ENCODE measurements at regions not wholly inside any gene's neighbourhood (a gene's known extent, or its start where the extent isn't known, plus 50 kb on each side); places are given as distances from the start of the nearest gene placed in this dataset.

GRCh38 chr6:145275787-145276186 is 459.5 kb downstream of the EPM2A start (continued):
- TF ChIP-seq, protein P1, sequence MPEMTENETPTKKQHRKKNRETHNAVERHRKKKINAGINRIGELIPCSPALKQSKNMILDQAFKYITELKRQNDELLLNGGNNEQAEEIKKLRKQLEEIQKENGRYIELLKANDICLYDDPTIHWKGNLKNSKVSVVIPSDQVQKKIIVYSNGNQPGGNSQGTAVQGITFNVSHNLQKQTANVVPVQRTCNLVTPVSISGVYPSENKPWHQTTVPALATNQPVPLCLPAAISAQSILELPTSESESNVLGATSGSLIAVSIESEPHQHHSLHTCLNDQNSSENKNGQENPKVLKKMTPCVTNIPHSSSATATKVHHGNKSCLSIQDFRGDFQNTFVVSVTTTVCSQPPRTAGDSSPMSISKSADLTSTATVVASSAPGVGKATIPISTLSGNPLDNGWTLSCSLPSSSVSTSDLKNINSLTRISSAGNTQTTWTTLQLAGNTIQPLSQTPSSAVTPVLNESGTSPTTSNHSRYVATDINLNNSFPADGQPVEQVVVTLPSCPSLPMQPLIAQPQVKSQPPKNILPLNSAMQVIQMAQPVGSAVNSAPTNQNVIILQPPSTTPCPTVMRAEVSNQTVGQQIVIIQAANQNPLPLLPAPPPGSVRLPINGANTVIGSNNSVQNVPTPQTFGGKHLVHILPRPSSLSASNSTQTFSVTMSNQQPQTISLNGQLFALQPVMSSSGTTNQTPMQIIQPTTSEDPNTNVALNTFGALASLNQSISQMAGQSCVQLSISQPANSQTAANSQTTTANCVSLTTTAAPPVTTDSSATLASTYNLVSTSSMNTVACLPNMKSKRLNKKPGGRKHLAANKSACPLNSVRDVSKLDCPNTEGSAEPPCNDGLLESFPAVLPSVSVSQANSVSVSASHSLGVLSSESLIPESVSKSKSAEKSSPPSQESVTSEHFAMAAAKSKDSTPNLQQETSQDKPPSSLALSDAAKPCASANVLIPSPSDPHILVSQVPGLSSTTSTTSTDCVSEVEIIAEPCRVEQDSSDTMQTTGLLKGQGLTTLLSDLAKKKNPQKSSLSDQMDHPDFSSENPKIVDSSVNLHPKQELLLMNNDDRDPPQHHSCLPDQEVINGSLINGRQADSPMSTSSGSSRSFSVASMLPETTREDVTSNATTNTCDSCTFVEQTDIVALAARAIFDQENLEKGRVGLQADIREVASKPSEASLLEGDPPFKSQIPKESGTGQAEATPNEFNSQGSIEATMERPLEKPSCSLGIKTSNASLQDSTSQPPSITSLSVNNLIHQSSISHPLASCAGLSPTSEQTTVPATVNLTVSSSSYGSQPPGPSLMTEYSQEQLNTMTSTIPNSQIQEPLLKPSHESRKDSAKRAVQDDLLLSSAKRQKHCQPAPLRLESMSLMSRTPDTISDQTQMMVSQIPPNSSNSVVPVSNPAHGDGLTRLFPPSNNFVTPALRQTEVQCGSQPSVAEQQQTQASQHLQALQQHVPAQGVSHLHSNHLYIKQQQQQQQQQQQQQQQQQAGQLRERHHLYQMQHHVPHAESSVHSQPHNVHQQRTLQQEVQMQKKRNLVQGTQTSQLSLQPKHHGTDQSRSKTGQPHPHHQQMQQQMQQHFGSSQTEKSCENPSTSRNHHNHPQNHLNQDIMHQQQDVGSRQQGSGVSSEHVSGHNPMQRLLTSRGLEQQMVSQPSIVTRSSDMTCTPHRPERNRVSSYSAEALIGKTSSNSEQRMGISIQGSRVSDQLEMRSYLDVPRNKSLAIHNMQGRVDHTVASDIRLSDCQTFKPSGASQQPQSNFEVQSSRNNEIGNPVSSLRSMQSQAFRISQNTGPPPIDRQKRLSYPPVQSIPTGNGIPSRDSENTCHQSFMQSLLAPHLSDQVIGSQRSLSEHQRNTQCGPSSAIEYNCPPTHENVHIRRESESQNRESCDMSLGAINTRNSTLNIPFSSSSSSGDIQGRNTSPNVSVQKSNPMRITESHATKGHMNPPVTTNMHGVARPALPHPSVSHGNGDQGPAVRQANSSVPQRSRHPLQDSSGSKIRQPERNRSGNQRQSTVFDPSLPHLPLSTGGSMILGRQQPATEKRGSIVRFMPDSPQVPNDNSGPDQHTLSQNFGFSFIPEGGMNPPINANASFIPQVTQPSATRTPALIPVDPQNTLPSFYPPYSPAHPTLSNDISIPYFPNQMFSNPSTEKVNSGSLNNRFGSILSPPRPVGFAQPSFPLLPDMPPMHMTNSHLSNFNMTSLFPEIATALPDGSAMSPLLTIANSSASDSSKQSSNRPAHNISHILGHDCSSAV (CRISPR knock-in tag; IDR thresholded peaks at IDR 0.05; ENCODE audit: borderline replicate concordance), result no peak
- 0 out of 2 replicates have a peak, but pooled peaks have one; percentile 15 for TF ChIP-seq BCL6 (CRISPR knock-in tag; IDR thresholded peaks at IDR 0.05)
- peak; percentile 54; the same call in 1 of the 2 replicates for TF ChIP-seq HMG20A (CRISPR knock-in tag; IDR thresholded peaks at IDR 0.05; ENCODE audit: borderline replicate concordance)
- TF ChIP-seq ZNF670 (CRISPR knock-in tag; IDR thresholded peaks at IDR 0.05; ENCODE audit: borderline replicate concordance), result no peak
- TF ChIP-seq ZNF232 (CRISPR knock-in tag; IDR thresholded peaks at IDR 0.05; ENCODE audit: borderline replicate concordance), result no peak
- no peak for TF ChIP-seq DPF2 (CRISPR knock-in tag; IDR thresholded peaks at IDR 0.05; ENCODE audit: borderline replicate concordance, low read depth)
- TF ChIP-seq NAIF1 (CRISPR knock-in tag; IDR thresholded peaks at IDR 0.05; ENCODE audit: borderline replicate concordance), result no peak
- no peak for TF ChIP-seq MATR3 (CRISPR knock-in tag; IDR thresholded peaks at IDR 0.05)
- TF ChIP-seq NFRKB (IDR thresholded peaks at IDR 0.05), result no peak
- TF ChIP-seq BRCA1 (CRISPR knock-in tag; IDR thresholded peaks at IDR 0.05), result no peak
- TF ChIP-seq ZNF432 (CRISPR knock-in tag; IDR thresholded peaks at IDR 0.05; ENCODE audit: borderline replicate concordance), result no peak
- TF ChIP-seq ZNF839 (CRISPR knock-in tag; IDR thresholded peaks at IDR 0.05; ENCODE audit: borderline replicate concordance), result no peak
- no peak for TF ChIP-seq RAD51 (IDR thresholded peaks at IDR 0.05; ENCODE audit: borderline replicate concordance)
- TF ChIP-seq KAT2B (IDR thresholded peaks at IDR 0.05; ENCODE audit: borderline replicate concordance, low read depth, low read length), result no peak
- no peak for TF ChIP-seq ATF7 (IDR thresholded peaks at IDR 0.05)
- TF ChIP-seq ATF7 (CRISPR knock-in tag; IDR thresholded peaks at IDR 0.05), result no peak
- TF ChIP-seq RFX5 (IDR thresholded peaks at IDR 0.05; ENCODE audit: low read depth, low read length), result no peak
- TF ChIP-seq TCF7 (IDR thresholded peaks at IDR 0.05; ENCODE audit: low read depth), result no peak
- no peak for TF ChIP-seq REXO4 (CRISPR knock-in tag; IDR thresholded peaks at IDR 0.05; ENCODE audit: borderline replicate concordance)

Measured in HepG2 (cell line).